GM23248 (cell line): ENCODE measurements at regions not wholly inside any gene's neighbourhood (a gene's known extent, or its start where the extent isn't known, plus 50 kb on each side); places are given as distances from the start of the nearest gene placed in this dataset.

Experiments used
- DNase-seq: peaks from one replicate; pipeline ENCODE4 v3.0.0-alpha.2; 2015
- H2AFZ ChIP-seq: fragments of 200-600 bp; sonication (generic); 2 replicates; pipeline ENCODE4 v1.6.1; 2016; ENCODE audit warnings: antibody characterized with exemption
- H3F3A ChIP-seq: fragments of 200-600 bp; sonication (generic); 2 replicates; pipeline ENCODE4 v1.6.1; 2016; ENCODE audit warnings: mild to moderate bottlenecking, antibody characterized with exemption, mixed run types; ENCODE audit not compliant: insufficient read depth
- H3K27ac ChIP-seq: fragments of 200-600 bp; sonication (generic); 2 replicates; pipeline ENCODE4 v1.5.1; 2016; ENCODE audit warnings: mild to moderate bottlenecking
- H3K27me3 ChIP-seq: fragments of 200-600 bp; sonication (generic); replicated peaks from 2 replicates; pipeline ENCODE4 v1.6.1; 2016; ENCODE audit warnings: mild to moderate bottlenecking; ENCODE audit not compliant: insufficient read depth
- H3K36me3 ChIP-seq: fragments of 200-600 bp; sonication (generic); 2 replicates; pipeline ENCODE4 v1.6.1; 2016; ENCODE audit warnings: low read depth, mild to moderate bottlenecking
- H3K4me1 ChIP-seq: fragments of 200-600 bp; sonication (generic); 2 replicates; pipeline ENCODE4 v1.6.1; 2016; ENCODE audit warnings: mild to moderate bottlenecking; ENCODE audit not compliant: insufficient read depth
- H3K4me2 ChIP-seq: fragments of 200-600 bp; sonication (generic); one replicate; pipeline ENCODE4 v1.6.1; 2016; ENCODE audit warnings: mild to moderate bottlenecking; ENCODE audit not compliant: unreplicated experiment
- H3K4me3 ChIP-seq: fragments of 200-600 bp; sonication (generic); 2 replicates; pipeline ENCODE4 v1.5.1; 2016; ENCODE audit warnings: mild to moderate bottlenecking
- H3K79me2 ChIP-seq: fragments of 200-600 bp; sonication (generic); 2 replicates; pipeline ENCODE4 v1.6.1; 2016; ENCODE audit warnings: mild to moderate bottlenecking; ENCODE audit not compliant: insufficient read depth
- H3K9ac ChIP-seq: fragments of 200-600 bp; sonication (generic); 2 replicates; pipeline ENCODE4 v1.6.1; 2016; ENCODE audit warnings: mild to moderate bottlenecking
- H3K9me2 ChIP-seq: fragments of 200-600 bp; sonication (generic); 2 replicates; pipeline ENCODE4 v1.6.1; 2016; ENCODE audit warnings: mixed run types, mild to moderate bottlenecking, moderate library complexity; ENCODE audit not compliant: insufficient read depth
- H3K9me3 ChIP-seq: fragments of 200-600 bp; sonication (generic); one replicate; pipeline ENCODE4 v1.6.1; 2017; ENCODE audit warnings: low read depth
- H4K20me1 ChIP-seq: fragments of 200-600 bp; sonication (generic); 2 replicates; pipeline ENCODE4 v1.6.0; 2016; ENCODE audit not compliant: insufficient read depth
- EZH2 ChIP-seq: fragments of 200-600 bp; sonication (generic); IDR thresholded peaks from 2 replicates; pipeline ENCODE4 v1.6.1; 2018; ENCODE audit warnings: antibody characterized with exemption, mild to moderate bottlenecking; ENCODE audit not compliant: insufficient read depth, poor library complexity, severe bottlenecking
- EZH2phosphoT487 ChIP-seq: fragments of 200-600 bp; sonication (generic); IDR thresholded peaks from 2 replicates; pipeline ENCODE4 v1.6.1; 2018; ENCODE audit warnings: antibody characterized with exemption, moderate library complexity, mild to moderate bottlenecking, low read depth; ENCODE audit not compliant: insufficient read depth
- WGBS, 2 experiments: methylation state at CpG; one replicate each; pipeline ENCODE4 v1.1.6; 2015 to 2017; ENCODE audit warnings: low lambda C conversion rate in 2 of 2, low coverage in 1 of 2; ENCODE audit errors: missing lambda C conversion rate in 2 of 2; 5-methylcytosine and 5-hydroxymethylcytosine counted together
- in situ Hi-C: fragments of 300-500 bp; cut with MboI; formaldehyde crosslinking; loops from 2 replicates; pipeline ENCODE4 v1.15.0; 2020

- Histone ChIP-seq H3F3A (no peaks in the 10 kb centered on the region), H4K20me1 (no peaks in the 10 kb centered on the region), H3K4me2 (no peak overlapping the region), H3K4me1 (no peaks in the 10 kb centered on the region), H3K27me3 (no peaks in the 10 kb centered on the region), H3K9me3 (no peaks in the 10 kb centered on the region), H3K27ac (no peak overlapping the region), H3K36me3 (no peaks in the 10 kb centered on the region), H2AFZ (no peak overlapping the region), H3K9me2 (no peaks in the 10 kb centered on the region), H3K4me3 (no peak overlapping the region), H3K9ac (no peak overlapping the region), H3K79me2 (no peaks in the 10 kb centered on the region)
- TF ChIP-seq EZH2phosphoT487 (no peak), EZH2 (no peak)
- no peak for DNase-seq
- in situ Hi-C loops, result no loop called here
- 19 to 24% methylated on average over 5 of the region's 5 CpGs for WGBS, 2 experiments
Observed at GRCh38 chr7:118657391-118658005, 433.0 kb downstream of the ANKRD7 start.

DNA sequence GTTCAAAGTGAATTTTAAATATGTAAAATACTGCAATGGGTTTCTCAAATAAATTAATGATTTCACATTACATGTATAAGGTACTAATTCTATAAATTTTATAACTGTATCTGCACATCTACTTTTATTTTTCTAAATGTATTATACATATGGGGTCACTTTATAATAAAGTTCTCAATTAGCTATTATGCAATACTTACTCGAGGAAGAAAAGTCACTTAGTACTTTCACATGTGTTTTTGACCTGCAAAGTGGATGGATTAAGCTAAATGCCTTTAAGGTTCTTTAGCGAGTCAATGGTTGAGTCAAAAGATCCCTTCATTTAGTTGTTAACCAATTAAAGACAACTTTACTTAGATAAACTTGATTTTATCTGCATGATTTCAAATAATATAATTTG is 437.8 kb downstream of the ANKRD7 start:
- no peak overlapping the region for H3K27ac ChIP-seq
- no peak for DNase-seq
- in situ Hi-C loops, result no loop called here
- no peak overlapping the region for H2AFZ ChIP-seq
- H3K4me3 ChIP-seq, result no peak overlapping the region
- H3K4me1 ChIP-seq, result no peaks in the 10 kb centered on the region
- WGBS, 2 experiments, result 10 to 12% methylated on average over 2 of the region's 2 CpGs
- TF ChIP-seq EZH2 (no peak), EZH2phosphoT487 (no peak)
- H3K4me2 ChIP-seq, result no peak overlapping the region
- H3F3A ChIP-seq, result no peaks in the 10 kb centered on the region
- H3K79me2 ChIP-seq, result no peaks in the 10 kb centered on the region
- H3K9ac ChIP-seq, result no peak overlapping the region
- no peaks in the 10 kb centered on the region for H3K27me3 ChIP-seq
- H3K9me2 ChIP-seq, result no peaks in the 10 kb centered on the region
- H3K36me3 ChIP-seq, result no peaks in the 10 kb centered on the region
- H4K20me1 ChIP-seq, result no peaks in the 10 kb centered on the region
- H3K9me3 ChIP-seq, result no peaks in the 10 kb centered on the region

GRCh38 chr7:118664498-118664897 is 440.0 kb downstream of the ANKRD7 start:
- Histone ChIP-seq H4K20me1 (no peaks in the 10 kb centered on the region), H3K79me2 (no peaks in the 10 kb centered on the region), H3K9ac (no peak overlapping the region), H3K9me3 (no peaks in the 10 kb centered on the region), H3F3A (no peaks in the 10 kb centered on the region), H3K36me3 (no peaks in the 10 kb centered on the region), H3K27me3 (no peaks in the 10 kb centered on the region), H3K4me3 (no peak overlapping the region), H2AFZ (no peak overlapping the region), H3K9me2 (no peaks in the 10 kb centered on the region), H3K4me2 (no peak overlapping the region), H3K4me1 (no peaks in the 10 kb centered on the region), H3K27ac (no peak overlapping the region)
- 0% methylated on average over 1 of the region's 1 CpG for WGBS, 2 experiments
- in situ Hi-C loops, result no loop called here
- DNase-seq, result no peak
- no peak for TF ChIP-seq EZH2
- no peak for TF ChIP-seq EZH2phosphoT487

DNA sequence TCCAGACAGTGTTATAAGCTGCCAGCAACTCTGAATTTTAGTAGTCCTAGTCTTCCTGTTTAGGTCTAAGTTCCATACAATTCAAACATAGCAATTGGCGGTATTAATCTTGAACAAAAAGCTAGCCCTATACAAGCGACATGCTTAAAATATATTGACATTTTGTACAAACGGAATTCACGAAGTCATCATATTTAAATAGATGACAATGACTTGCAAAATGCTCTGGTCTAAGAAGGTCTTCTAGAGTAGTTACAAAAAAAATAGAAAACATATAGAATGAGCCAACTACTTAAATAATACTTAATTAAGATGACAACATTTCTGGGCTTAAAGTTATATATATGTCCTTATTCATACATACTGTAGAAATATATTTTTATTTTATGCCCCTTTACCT is 446.6 kb downstream of the ANKRD7 start:
- 28 to 33% methylated on average over 4 of the region's 4 CpGs for WGBS, 2 experiments

DNA sequence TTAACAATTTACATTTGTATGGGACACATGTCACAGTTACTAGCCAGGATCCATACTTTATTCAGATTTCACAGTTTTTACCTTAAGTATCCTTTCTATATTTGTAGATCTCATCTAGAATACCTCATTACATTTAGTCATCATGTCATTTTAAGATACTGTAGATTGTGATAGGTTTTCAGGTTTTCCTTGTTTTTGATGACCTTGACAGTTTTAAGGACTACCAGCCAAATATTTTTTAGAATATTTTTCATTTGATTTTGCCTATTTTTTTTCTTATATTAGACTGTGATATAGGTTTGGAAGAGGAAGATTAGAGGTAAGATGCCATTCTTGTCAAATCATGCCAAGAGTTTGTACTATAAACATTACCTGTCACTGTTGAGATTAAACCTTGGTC is 460.3 kb downstream of the ANKRD7 start:
- no peak overlapping the region for H3K4me3 ChIP-seq
- no peak for TF ChIP-seq EZH2
- no peak overlapping the region for H3K27ac ChIP-seq
- H2AFZ ChIP-seq, result no peak overlapping the region
- no peak overlapping the region for H3K9ac ChIP-seq
- H3K27me3 ChIP-seq, result no peaks in the 10 kb centered on the region
- H3K9me3 ChIP-seq, result no peaks in the 10 kb centered on the region
- in situ Hi-C loops, result no loop called here
- no peaks in the 10 kb centered on the region for H3K4me1 ChIP-seq
- H3F3A ChIP-seq, result no peaks in the 10 kb centered on the region
- no peak for DNase-seq
- H3K36me3 ChIP-seq, result no peaks in the 10 kb centered on the region
- no peaks in the 10 kb centered on the region for H3K79me2 ChIP-seq
- no peak overlapping the region for H3K4me2 ChIP-seq
- H3K9me2 ChIP-seq, result no peaks in the 10 kb centered on the region
- H4K20me1 ChIP-seq, result no peaks in the 10 kb centered on the region

More for the DNA sequence above, 446.6 kb downstream of the ANKRD7 start:
- H3K4me1 ChIP-seq, result no peaks in the 10 kb centered on the region
- H3K27ac ChIP-seq, result no peak overlapping the region
- no peaks in the 10 kb centered on the region for H4K20me1 ChIP-seq
- peaks cover 3% of the 10 kb centered on the region for H3K9me3 ChIP-seq
- no peaks in the 10 kb centered on the region for H3K9me2 ChIP-seq
- no peaks in the 10 kb centered on the region for H3K27me3 ChIP-seq
- no peaks in the 10 kb centered on the region for H3K79me2 ChIP-seq
- H3K4me3 ChIP-seq, result no peak overlapping the region
- TF ChIP-seq EZH2 (no peak), EZH2phosphoT487 (no peak)
- no peak overlapping the region for H3K4me2 ChIP-seq
- H3F3A ChIP-seq, result no peaks in the 10 kb centered on the region
- H3K36me3 ChIP-seq, result no peaks in the 10 kb centered on the region
- DNase-seq, result no peak
- in situ Hi-C loops, result no loop called here
- H3K9ac ChIP-seq, result no peak overlapping the region
- H2AFZ ChIP-seq, result no peak overlapping the region
